NCI-H187 treated with DMSO at 0.1 percent for 48 hours (cell line): ENCODE measurements at regions not wholly inside any gene's neighbourhood (a gene's known extent, or its start where the extent isn't known, plus 50 kb on each side); places are given as distances from the start of the nearest gene placed in this dataset.
"Not testable (repeated sequence)": the region's sequence is repeated elsewhere in the genome, so short reads cannot be mapped to it uniquely, and the experiment has no call there.

Source experiments
- DNase-seq: peaks from one replicate; lab custom pipeline; 2025; lab: John Stamatoyannopoulos, UW

DNA sequence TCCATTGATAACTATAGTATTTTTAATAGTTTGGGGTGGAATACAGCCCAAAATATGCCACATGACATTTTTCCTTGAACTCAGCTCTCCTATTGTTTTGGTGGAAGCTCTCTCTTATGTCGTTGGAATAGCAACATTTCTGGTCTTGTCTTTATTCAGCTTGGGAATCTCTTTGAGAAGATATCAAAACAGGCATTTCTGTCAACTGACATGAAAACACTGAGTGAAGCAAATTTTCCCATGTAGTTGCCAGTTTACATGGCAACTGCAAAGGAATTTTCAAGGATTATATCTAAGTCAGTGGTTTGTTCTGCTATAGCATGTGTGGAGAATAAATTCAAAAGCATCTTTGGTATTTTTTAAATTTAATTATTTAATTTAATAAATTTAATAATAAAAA is 863.5 kb upstream of the CDH8 start:
- no peak for DNase-seq

DNA sequence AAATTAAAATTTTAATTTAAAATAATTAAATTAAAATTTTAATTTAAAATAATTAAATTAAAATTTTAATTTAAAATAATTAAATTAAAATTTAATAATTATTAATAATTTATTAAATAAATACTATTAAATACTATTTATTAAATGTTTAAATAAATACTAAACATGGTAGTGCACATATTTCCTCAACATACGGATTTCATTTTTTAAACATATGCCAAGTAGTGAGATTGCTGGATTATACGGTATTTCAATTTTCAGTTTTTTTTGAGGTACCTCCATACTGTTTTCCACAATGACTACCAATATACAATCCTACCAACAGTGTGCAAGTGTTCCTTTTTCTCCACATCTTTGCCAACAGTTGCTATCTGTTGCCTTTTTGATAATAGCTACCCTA is 852.9 kb upstream of the CDH8 start:
- no peak for DNase-seq

DNA sequence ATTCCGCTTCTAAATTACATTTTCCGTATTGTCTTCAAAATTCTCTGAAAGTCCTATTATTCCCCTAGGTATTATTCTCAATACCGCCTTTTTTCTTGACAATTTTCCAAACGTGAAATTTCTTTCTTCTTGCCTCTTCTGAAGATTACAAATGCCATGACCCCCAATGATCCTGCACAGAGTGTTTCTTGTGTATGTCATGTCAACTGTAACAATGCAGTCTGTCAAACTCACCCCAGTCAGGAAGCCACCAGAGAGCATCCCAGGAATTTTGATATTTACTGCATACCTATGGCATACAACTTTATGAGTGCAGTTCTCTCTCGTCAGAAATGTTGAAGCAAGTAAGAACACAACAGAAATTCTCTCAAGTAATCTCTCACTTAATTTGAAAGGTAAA is 847.3 kb upstream of the CDH8 start:
- DNase-seq = no peak

DNA sequence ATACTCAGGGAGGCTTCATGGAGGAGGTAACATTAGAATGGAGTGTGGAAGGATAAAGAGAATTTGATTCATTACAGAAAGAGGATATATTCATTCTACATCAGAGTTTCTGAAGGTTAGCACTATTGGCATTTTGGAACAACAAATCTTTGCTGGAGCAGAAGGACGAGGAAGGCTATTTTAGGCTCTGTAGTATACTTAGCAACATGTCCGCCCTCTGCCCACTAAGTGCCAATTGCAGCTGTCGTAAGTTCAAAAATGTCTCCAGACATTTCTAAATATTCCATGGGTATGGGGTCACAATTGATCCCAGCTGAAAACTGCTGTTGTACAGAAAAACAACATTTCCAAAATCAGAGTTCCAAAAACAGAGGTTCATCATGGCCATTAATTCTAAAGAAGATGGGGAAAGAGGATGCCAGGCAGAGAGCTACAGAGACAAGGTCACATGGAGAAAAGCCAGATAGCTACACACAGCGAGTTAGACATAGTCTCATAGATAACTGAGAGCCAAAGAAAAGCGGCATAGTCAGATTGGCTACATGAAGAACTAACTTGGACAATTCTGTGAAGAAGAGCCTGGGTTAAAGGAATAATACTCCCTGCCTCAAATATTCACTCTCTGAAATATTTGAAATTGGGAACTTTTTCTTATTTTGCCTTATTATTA is 846.4 kb upstream of the CDH8 start:
- DNase-seq = no peak

DNA sequence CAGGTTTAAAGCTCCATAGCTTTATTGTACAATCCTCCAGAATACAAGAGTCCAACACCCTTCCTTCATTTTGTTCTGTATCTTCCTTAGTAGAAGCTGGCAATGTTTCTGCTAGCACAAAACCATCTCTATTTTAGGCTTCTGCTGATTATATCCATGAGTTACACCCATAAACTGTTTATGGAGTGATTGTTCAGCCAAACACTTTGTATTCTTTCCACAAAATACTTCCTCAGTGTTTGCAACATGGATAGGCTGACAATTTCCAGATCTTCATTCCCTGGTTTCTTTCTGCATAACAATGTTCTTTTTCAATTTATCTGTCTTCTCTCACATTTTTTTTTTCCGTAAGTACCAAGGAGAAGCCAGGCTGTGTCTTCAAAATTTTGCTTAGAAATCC is 839.9 kb upstream of the CDH8 start:
- DNase-seq = no peak

DNA sequence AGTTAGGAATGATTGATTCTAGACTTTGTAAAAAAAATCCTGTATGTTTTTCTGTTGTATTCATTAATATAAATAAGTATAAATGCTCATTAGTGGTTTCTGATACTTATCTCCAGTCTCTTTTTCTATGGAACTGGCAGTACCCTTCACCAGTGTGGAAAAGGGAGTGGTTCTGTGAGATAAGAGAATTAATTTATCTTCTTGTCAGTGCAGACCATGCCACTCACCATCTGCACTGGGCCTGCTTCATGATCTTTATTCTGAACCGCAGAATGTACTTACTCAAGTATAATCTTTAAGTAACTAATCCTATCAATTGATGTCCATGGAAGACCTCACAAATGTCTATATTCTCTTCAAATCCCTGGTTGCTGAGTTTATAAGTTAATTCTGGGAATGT is 836.1 kb upstream of the CDH8 start:
- no peak for DNase-seq

DNA sequence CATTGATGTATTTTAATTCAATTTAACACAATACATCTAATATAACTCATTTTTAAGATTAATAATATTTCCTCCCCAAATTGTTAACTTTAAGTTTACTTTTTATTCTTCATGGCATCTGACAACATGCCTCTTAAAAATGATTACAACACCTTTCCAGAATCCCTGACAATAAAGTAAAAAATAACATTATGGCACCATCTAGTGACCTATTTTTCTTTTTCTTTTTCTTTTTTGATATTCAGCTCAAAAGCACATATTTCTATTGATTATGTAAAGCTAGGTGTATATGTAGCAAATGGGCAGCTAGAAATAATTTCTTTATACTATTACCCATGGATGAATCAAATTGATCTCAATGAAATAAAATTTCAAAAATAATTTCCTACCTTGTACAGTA is 834.3 kb upstream of the CDH8 start:
- DNase-seq = no peak

DNA sequence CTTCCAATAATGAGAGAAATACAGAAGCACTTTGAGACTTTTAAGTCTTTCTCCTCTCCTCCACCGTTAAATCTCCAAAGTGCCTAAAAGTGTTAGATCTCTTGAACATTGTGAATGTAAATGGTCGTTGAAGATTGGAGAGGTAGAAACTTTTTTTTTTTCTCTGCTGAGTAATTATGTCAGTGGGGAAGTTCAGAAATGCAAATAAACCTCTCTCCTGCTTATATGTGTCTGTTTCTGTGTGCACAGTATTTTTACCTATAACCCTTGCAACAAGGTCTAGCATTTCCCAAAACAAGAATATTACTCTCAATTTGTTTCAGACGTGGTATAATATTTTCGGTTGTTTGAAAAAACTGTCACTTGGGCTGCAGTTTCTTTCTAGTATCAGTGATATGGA is 833.6 kb upstream of the CDH8 start:
- no peak for DNase-seq

DNA sequence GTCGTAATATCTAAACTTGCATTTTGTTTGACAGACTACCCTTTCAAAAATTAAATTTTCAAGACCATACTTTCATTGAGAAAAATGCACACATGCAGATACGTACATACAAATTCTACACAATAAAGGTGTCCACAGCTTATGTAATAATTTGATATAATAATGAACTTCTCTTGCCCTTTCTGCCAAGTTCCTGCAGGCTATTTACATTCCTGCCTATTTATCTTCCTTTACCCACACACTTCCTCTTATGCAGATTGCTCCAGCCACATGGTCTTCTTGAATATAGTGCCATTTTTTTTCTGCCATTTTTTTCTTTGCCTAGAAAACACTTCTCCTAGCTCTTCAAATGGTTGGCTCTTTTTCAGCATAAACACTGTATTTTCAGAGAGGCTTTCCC is 826.9 kb upstream of the CDH8 start:
- no peak for DNase-seq

DNA sequence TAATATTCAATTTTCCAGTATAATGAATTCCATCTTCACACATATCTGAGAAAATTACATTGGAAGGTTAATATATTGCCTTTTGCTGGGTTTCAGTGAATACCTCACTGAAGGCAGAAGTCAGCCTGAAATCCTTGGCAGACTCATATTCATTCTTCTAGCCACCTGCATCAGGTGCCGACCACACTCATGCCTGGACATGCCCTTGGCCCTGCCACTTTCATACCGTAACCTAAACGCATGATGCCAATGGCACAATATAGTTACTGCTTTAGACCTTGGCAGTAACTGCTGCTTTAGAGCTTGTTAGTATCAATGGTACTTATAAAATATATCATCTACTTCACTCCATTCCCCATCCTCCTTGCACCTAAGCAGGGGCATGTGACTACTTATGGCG is 817.6 kb upstream of the CDH8 start:
- no peak for DNase-seq

DNA sequence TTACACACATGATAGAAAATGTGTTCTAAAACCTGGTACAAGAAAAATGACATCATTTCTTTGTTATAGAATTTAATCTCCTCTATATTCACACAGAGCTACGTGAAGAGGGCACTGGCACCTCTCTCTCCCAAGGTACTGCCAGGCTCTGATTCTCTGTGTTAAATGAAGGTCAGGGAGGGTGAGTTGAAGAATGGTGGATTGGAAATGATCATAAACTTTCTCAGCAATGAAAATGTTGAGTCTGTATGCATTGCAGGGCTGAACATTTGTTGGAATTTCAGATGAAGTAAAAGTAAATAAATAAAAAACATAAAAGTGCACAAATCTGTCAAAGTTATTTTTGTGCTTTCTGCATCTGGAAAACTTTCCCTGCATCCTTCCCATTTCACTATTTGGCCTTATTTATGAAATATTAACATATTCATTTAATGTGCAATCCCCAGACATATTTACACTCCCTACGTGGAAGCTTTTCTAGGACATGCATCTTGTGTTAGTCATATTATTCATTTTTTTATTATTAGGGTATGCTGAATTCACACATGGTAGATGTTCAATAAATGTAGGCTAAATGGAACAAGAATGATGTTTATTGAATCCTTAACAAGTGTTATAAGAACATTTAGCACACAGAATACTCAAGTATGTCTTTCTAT is 810.3 kb upstream of the CDH8 start:
- no peak for DNase-seq

DNA sequence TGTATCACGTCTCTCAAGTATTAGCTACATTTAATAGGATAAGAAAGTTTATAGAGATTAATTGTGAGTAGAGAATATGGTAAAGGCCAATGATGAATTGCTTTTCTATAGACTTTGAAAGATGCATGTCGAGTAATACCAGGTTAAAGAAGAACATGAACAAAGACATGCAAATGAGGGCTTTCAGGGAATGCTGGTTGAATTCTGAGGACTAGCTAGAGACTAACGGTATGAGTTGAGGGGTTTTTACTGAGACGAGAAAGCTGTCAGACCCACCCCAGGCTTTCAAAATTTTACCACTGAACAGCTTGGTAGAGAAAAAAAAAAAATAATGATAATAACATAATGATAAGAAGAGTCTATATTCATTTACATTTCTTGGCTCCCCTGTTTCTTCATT is 796.0 kb upstream of the CDH8 start:
- DNase-seq = no peak

DNA sequence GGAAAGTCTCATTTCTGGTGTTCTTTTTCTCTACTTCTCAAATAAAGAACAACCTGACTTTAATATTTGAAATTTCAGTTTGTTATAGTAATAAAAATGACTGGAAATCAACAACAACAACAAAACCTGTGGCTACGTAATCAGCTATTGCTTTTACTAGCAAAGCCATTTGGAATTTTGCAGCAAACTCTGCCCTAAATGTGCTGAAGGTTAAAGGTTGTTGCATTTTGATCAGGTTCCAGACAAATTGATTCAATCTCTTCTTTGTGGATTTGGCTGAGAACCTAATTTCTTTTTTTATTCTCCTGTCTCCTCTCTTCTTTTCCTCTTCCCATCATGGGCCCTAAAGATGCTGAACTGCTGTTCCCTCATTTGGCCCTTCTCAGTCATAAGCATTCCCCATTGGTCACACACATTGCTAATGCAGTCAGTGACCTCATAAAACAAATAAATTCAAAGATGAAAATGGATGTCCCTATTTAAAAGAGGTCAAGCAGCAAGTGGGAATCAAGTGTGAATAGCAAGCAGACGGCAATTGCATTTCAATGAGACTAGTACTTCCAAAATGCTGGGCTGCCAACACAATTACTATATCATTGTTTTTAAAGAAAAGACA is 795.1 kb upstream of the CDH8 start:
- DNase-seq = no peak

DNA sequence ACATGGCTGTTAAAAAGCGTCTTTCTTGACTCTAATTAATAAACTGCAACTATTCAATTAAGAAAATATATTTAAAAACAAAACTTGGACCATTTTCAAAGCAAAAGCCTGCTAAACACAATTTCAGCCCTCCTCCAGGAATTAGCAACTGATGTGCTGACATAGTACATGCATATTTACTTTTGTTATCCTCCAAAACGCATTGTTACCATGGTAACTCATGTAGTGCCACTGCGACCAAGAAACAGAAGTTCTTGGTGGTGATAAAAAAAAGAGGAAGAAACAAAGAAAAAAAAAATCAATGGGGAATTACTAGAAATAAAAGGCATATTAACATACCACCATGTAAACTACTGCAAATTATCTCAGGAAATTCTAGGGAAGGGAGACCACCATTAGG is 793.4 kb upstream of the CDH8 start:
- no peak for DNase-seq

DNA sequence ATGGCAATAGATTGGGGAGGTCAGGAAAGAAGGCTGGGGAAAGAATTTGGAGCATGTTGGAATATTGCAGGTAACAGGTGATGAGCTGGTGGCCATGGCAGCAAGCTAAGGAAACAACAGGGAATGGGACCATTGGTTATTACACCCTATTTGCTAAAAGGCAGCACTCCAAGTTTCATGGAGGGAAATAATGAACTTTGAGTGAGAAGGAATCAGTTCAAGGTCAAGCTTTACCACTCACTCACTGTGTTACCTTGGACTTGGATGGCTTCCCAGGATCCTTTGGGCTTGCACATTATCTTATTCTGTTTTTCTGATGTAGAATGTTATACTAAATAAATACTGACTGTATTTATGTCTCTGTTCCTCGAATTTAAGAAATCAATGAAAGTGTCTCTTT is 792.8 kb upstream of the CDH8 start:
- DNase-seq = no peak

DNA sequence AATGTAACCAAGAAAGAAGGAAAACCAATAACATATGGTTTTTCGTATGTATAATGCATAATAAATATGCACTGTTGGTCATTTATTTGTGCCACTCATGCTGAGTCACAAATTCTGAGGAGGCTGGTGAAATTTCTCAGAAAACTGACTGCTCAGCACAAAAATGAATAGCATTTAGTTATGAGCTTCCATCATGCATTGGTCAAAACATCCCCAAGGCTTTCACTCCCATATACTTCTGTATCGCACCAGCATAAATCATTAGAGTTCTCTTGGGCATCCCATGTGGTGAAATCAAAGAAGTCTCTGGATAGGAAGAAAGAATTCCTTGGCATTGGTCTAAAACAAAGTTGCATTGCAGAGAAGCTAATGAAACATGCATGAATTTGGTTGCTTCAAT is 785.6 kb upstream of the CDH8 start:
- no peak for DNase-seq

DNA sequence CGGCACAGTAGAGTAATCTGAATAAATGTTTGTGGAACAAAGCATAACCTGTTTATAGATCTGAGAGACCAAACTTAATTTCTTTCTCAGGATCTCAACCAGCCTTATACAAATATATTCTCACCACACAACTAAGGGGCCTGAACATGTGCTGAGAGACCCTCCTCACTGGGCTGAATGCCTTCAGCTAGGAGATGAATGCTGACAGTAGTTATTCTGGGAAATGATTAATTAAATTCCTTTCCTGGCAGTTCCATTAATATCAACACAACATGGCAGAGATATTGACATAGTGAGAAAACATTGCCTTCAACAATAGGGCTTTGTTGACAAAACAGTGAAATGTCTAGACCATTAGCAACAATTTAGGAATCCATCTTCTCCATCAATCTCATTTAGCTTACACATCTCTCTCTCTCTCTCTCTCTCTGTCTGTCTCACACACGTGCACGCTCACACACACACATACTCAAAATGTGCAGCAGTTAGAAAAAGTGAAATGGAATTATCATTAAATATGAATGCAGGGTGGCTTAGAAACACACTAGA is 780.8 kb upstream of the CDH8 start:
- DNase-seq = no peak

DNA sequence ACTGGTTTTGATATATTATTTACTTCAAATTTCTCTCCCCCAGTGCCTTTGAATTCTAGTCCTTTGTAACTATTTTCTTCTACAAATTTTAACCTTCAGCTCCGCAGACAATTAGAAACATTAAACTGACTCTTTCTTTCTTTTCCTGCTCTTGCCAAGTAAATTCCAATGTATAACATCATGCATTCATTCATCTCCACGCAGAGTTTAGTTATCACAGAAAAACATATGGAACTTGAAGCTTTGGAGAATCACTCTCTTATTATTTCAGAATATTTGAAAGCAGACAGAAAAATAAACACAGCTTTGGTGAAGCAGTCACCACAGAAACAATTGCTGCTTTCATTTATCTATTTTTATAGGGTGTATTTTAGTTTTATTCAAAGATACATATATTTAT is 778.7 kb upstream of the CDH8 start:
- no peak for DNase-seq

DNA sequence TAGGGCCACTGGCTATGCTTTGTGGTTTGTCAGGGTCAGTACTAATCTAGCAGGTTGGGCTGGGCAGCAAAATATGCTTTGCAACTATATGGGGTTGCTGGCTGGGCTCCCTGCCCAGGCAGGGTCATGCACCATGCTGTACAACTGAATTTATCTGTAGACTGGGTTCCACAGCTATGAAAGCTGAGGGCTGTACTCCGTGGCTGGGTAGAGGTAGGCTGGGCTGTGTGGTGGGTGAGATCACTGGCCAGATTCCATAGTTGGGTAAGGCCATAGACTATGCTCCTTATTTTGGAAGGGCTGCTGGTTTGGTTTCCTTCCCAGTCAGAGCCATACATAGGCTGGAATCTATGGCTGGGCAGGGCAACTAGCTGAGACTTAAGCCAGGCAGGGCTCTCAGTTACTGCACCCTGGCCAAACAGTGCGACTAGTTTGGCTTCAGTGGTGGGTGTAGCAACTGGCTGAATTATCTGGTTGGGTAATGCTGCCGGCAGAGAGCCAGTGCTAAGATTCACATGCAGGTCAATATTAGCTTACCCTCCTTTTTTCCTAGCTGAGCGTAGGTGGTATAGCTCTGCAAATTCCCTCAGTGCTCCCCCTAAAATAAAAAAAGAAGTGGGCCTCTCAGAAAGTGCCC is 769.1 kb upstream of the CDH8 start:
- no peak for DNase-seq

DNA sequence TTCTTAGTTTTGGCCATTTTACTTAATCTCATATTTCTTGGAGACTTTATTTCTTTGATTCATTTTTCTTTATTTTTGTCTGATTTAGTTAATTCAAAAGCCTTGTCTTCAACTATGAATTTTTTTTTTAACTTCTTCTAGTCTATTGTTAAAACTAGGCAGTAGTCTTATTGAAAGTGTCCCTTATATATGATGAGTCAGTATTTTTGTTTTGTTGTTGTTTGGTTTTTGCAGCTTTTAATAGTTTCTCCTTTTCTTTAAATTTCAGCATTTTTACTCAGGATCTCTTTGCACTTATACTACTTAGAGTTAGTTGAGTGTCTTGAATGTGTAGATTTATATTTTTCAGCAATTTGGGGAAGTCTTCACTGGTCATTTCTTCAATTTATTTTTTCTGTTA is 758.5 kb upstream of the CDH8 start:
- DNase-seq = no peak

DNA sequence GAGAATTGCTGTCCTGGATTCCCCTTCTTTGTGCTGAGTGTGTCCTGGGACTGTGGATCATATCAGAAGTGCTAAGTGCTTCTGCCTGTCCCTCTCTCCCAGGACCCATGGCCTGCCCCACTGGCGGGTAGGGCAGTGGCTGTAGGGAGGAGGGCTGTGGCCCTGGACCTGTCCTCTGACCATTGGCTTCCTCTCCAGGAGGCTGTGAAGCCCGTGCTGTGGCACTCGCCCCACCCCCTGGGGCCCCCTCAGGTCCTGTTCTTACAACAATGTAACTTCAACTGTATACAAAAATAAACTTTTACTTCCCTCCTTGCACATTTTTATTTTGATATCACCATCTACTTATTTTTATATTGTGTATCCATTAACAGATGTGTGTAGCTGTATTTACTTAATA is 743.8 kb upstream of the CDH8 start:
- DNase-seq = not testable (repeated sequence)

DNA sequence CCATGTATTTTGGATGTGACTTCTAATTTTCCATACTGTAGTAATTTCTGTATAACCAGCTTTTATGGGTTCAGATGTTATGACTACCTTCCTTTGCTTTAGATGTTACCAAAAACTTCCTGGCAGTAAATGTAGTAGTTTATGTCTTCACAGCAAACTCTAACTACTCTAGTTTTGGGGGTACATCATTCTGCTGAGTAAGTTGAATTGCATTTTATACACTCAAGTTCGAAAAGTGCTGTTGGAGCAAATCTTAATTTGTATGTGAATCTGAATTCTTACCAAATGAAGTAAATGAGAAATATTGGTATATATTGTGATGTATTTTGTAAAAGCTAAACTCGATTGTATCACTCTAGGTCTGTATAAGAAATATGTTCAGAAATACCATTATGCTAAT is 728.3 kb upstream of the CDH8 start:
- DNase-seq = no peak

DNA sequence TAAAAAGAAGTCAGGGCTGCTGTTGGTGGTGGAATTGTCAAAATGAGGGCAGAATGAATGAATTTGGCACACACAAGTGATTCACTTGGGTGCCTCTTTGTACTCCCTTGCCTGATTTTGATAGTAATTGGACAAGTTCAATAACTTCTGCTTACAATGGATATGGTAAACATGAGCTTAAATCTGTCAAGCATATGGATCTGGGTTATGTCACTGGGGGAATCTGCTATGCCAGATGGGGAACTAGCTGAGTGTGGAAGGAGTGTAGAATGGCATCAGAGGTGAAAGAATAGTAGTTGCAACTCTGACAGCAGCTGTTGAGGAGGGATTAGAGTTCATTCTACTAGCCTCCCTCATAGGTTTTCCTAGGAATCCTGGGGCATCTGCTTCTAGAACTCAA is 724.2 kb upstream of the CDH8 start:
- DNase-seq = no peak
